PC-9 (cell line): ENCODE measurements at regions not wholly inside any gene's neighbourhood (a gene's known extent, or its start where the extent isn't known, plus 50 kb on each side); places are given as distances from the start of the nearest gene placed in this dataset.

Experiments
- BruUV-seq: library from RNA; stranded (reverse); fragments of 400-500 nt; replicated peaks from 2 replicates; lab custom pipeline; 2021; lab: Mats Ljungman, UMichigan
- CTCF ChIA-PET: fragments of 300-600 bp; sonication (Branson Sonifier 250); formaldehyde crosslinking; loops from one replicate; lab custom pipeline; 2022; ENCODE audit warnings: antibody characterized with exemption; lab: Charles Lee
- POLR2A ChIA-PET: fragments of 300-600 bp; sonication (Branson Sonifier 250); formaldehyde crosslinking; loops from one replicate; lab custom pipeline; 2022; ENCODE audit warnings: antibody characterized with exemption; ENCODE audit not compliant: unreplicated experiment; lab: Charles Lee
- DNase-seq, 2 experiments: peaks; one replicate each; pipeline versions ENCODE4 v3.0.0 to v3.0.0-alpha.2; 2015 to 2022; ENCODE audit warnings: mixed read lengths in 1 of 2
- H2AFZ ChIP-seq: fragments of 200-600 bp; sonication (generic); 2 replicates; pipeline ENCODE4 v1.8.1; 2017; ENCODE audit warnings: antibody characterized with exemption
- H3F3A ChIP-seq: fragments of 200-600 bp; sonication (generic); 2 replicates; pipeline ENCODE4 v1.8.1; 2017; ENCODE audit warnings: antibody characterized with exemption, mild to moderate bottlenecking, low read depth; ENCODE audit not compliant: insufficient read depth
- H3K27ac ChIP-seq: fragments of 200-600 bp; sonication (generic); 2 replicates; pipeline ENCODE4 v1.6.1; 2016; ENCODE audit warnings: mixed run types
- H3K27me3 ChIP-seq: fragments of 200-600 bp; sonication (generic); 2 replicates; pipeline ENCODE4 v1.6.1; 2016; ENCODE audit warnings: low read depth, mixed run types; ENCODE audit not compliant: insufficient read depth
- H3K36me3 ChIP-seq: fragments of 200-600 bp; sonication (generic); 2 replicates; pipeline ENCODE4 v1.6.1; 2016; ENCODE audit warnings: low read depth, mixed run types
- H3K4me1 ChIP-seq: fragments of 200-600 bp; sonication (generic); replicated peaks from 2 replicates; pipeline ENCODE4 v1.6.1; 2016; ENCODE audit warnings: mixed run types; ENCODE audit not compliant: insufficient read depth
- H3K4me2 ChIP-seq: fragments of 200-600 bp; sonication (generic); 2 replicates; pipeline ENCODE4 v1.6.1; 2017; ENCODE audit warnings: mixed run types
- H3K4me3 ChIP-seq: fragments of 200-600 bp; sonication (generic); 2 replicates; pipeline ENCODE4 v1.6.1; 2016; ENCODE audit warnings: mixed run types
- H3K79me2 ChIP-seq: fragments of 200-600 bp; sonication (generic); 2 replicates; pipeline ENCODE4 v1.6.1; 2017; ENCODE audit warnings: low read depth, mixed run types
- H3K9me2 ChIP-seq: fragments of 200-600 bp; sonication (generic); 2 replicates; pipeline ENCODE4 v1.8.1; 2017; ENCODE audit warnings: mild to moderate bottlenecking; ENCODE audit not compliant: insufficient read depth
- H3K9me3 ChIP-seq: fragments of 200-600 bp; sonication (generic); 2 replicates; pipeline ENCODE4 v1.8.1; 2016; ENCODE audit warnings: low read depth; ENCODE audit not compliant: insufficient read depth
- H4K20me1 ChIP-seq: fragments of 200-600 bp; sonication (generic); 2 replicates; pipeline ENCODE4 v1.8.1; 2017; ENCODE audit not compliant: insufficient read depth
- CTCF ChIP-seq: fragments of 200-600 bp; sonication (generic); conservative IDR thresholded peaks from 2 replicates; pipeline ENCODE4 v1.6.1; 2017; ENCODE audit warnings: mixed run types, antibody characterized with exemption, mild to moderate bottlenecking, moderate library complexity
- EZH2 ChIP-seq: fragments of 200-600 bp; sonication (generic); IDR thresholded peaks from 2 replicates; pipeline ENCODE4 v1.8.0; 2017; ENCODE audit warnings: antibody characterized with exemption, low read depth
- intact Hi-C: fragments of 100-400 bp; cut with micrococcal nuclease; formaldehyde crosslinking; loops from one replicate; pipeline ENCODE4 v1.10.0; 2022; ENCODE audit not compliant: unreplicated experiment

- 0 out of 2 replicates have a peak, but pooled peaks cover 8% of the 10 kb centered on the region for H3K4me1 ChIP-seq
- ChIA-PET CTCF (no interaction called here), POLR2A (no interaction called here)
- no peaks in the 10 kb centered on the region for H3K36me3 ChIP-seq
- no peak overlapping the region for H2AFZ ChIP-seq
- H3K79me2 ChIP-seq = no peaks in the 10 kb centered on the region
- H3K4me2 ChIP-seq = no peak overlapping the region
- BruUV-seq = no TSS peak
- no peak for TF ChIP-seq CTCF
- H3K27me3 ChIP-seq = no peaks in the 10 kb centered on the region
- H4K20me1 ChIP-seq = no peaks in the 10 kb centered on the region
- no peak overlapping the region for H3K4me3 ChIP-seq
- no peaks in the 10 kb centered on the region for H3F3A ChIP-seq
- intact Hi-C loops = loop anchor here (1.0 to 5.0 kb wide), 2 partner anchors 328 to 555 kb away; no protein-coding TSS in a partner anchor
- no peak for DNase-seq
- no peaks in the 10 kb centered on the region for H3K9me2 ChIP-seq
- H3K9me3 ChIP-seq = no peaks in the 10 kb centered on the region
- no peak overlapping the region for H3K27ac ChIP-seq
These were observed 112.8 kb upstream of the CREB5 start for GRCh38 chr7:28299556-28299955.

DNA sequence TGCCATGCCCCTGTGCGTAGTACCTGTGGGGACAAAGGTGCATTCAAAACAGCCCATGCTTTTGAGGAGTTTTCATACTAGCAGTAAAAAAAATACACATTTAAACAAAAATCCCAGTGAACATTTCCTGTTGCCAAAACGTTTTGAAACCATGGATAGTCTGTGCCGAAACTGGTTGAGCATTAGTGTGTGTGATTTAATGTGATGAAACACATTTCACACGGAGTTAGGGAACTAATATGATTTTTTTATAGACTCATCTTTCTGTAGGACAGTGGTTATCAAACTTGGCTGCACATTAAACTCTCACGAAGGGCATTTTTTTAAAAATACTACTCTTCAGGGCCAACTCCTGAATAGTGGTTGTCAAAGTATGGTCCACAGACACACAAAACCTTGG is 111.8 kb upstream of the CREB5 start:
- H3F3A ChIP-seq = no peaks in the 10 kb centered on the region
- no peaks in the 10 kb centered on the region for H3K9me3 ChIP-seq
- no peaks in the 10 kb centered on the region for H3K27me3 ChIP-seq
- intact Hi-C loops = no loop called here
- no peaks in the 10 kb centered on the region for H4K20me1 ChIP-seq
- H3K9me2 ChIP-seq = no peaks in the 10 kb centered on the region
- H3K4me1 ChIP-seq = 0 out of 2 replicates have a peak, but pooled peaks cover 8% of the 10 kb centered on the region
- ChIA-PET POLR2A (no interaction called here), CTCF (no interaction called here)
- H3K4me3 ChIP-seq = no peak overlapping the region
- no peaks in the 10 kb centered on the region for H3K36me3 ChIP-seq
- no peak for DNase-seq
- H2AFZ ChIP-seq = no peak overlapping the region
- no peak overlapping the region for H3K27ac ChIP-seq
- no TSS peak for BruUV-seq
- H3K4me2 ChIP-seq = no peak overlapping the region
- no peaks in the 10 kb centered on the region for H3K79me2 ChIP-seq
- no peak for TF ChIP-seq EZH2
- TF ChIP-seq CTCF = no peak

GRCh38 chr7:28301148-28301641 is 111.1 kb upstream of the CREB5 start:
- TF ChIP-seq CTCF (no peak), EZH2 (no peak)
- H3K79me2 ChIP-seq = no peaks in the 10 kb centered on the region
- no peaks in the 10 kb centered on the region for H3F3A ChIP-seq
- H3K4me2 ChIP-seq = no peak overlapping the region
- no peak overlapping the region for H2AFZ ChIP-seq
- H3K9me3 ChIP-seq = no peaks in the 10 kb centered on the region
- no peaks in the 10 kb centered on the region for H3K36me3 ChIP-seq
- H3K4me3 ChIP-seq = no peak overlapping the region
- ChIA-PET POLR2A (no interaction called here), CTCF (no interaction called here)
- no peaks in the 10 kb centered on the region for H3K9me2 ChIP-seq
- no peaks in the 10 kb centered on the region for H4K20me1 ChIP-seq
- intact Hi-C loops = no loop called here
- 0 out of 2 replicates have a peak, but pooled peaks cover 8% of the 10 kb centered on the region for H3K4me1 ChIP-seq
- BruUV-seq = no TSS peak
- no peak overlapping the region for H3K27ac ChIP-seq
- DNase-seq = no peak
- no peaks in the 10 kb centered on the region for H3K27me3 ChIP-seq
